Neural cell (in vitro differentiated cells): ENCODE measurements at regions not wholly inside any gene's neighbourhood (a gene's known extent, or its start where the extent isn't known, plus 50 kb on each side); places are given as distances from the start of the nearest gene placed in this dataset.
"Not testable (repeated sequence)": the region's sequence is repeated elsewhere in the genome, so short reads cannot be mapped to it uniquely, and the experiment has no call there.

ENCODE experiments used
- H2AFZ ChIP-seq: fragments of 200-600, 300-800 bp; sonication (generic), shearing (Covaris generic); 2 replicates; pipeline ENCODE4 v1.6.0; 2014; ENCODE audit warnings: low read depth, mild to moderate bottlenecking, antibody characterized with exemption, low read length, moderate library complexity
- H3F3A ChIP-seq: fragments of 200-600 bp; shearing (Covaris generic); 2 replicates; pipeline ENCODE4 v1.6.1; 2016; ENCODE audit warnings: mild to moderate bottlenecking, moderate library complexity, mixed read lengths, antibody characterized with exemption, low read length; ENCODE audit not compliant: insufficient read depth, poor library complexity, severe bottlenecking
- H3K27ac ChIP-seq: fragments of 200-600, 300-800 bp; sonication (generic), shearing (Covaris generic); 2 replicates; pipeline ENCODE4 v1.5.1; 2014; ENCODE audit warnings: mild to moderate bottlenecking, low read length, moderate library complexity
- H3K27me3 ChIP-seq: fragments of 300-800, 200-600 bp; sonication (generic), shearing (Covaris generic); 2 replicates; pipeline ENCODE4 v1.6.0; 2014; ENCODE audit warnings: mild to moderate bottlenecking, low read depth, low read length, moderate library complexity; ENCODE audit not compliant: insufficient read depth
- H3K36me3 ChIP-seq: fragments of 300-800, 200-600 bp; sonication (generic), shearing (Covaris generic); 2 replicates; pipeline ENCODE4 v1.5.1; 2014; ENCODE audit warnings: mild to moderate bottlenecking, antibody characterized with exemption, low read length, moderate library complexity; ENCODE audit not compliant: insufficient read depth
- H3K4me2 ChIP-seq: fragments of 300-800, 200-600 bp; sonication (generic), shearing (Covaris generic); 2 replicates; pipeline ENCODE4 v1.6.0; 2014; ENCODE audit warnings: mild to moderate bottlenecking, low read length
- H3K4me3 ChIP-seq: fragments of 300-800, 200-600 bp; sonication (generic), shearing (Covaris generic); 2 replicates; pipeline ENCODE4 v1.5.1; 2014; ENCODE audit warnings: mild to moderate bottlenecking, low read length, moderate library complexity
- H3K79me2 ChIP-seq: fragments of 200-600 bp; shearing (Covaris generic); replicated peaks from 2 replicates; pipeline ENCODE4 v1.6.0; 2014; ENCODE audit warnings: mild to moderate bottlenecking, low read length, moderate library complexity; ENCODE audit not compliant: insufficient read depth
- H3K9ac ChIP-seq: fragments of 300-800, 200-600 bp; sonication (generic), shearing (Covaris generic); 2 replicates; pipeline ENCODE4 v1.6.1; 2016; ENCODE audit warnings: mild to moderate bottlenecking, low read length, mixed read lengths
- H3K9me2 ChIP-seq: fragments of 200-600 bp; shearing (Covaris generic); 2 replicates; pipeline ENCODE4 v1.6.1; 2016; ENCODE audit warnings: mild to moderate bottlenecking, low read length, mixed read lengths; ENCODE audit not compliant: insufficient read depth
- H3K9me3 ChIP-seq: fragments of 200-600, 300-800 bp; sonication (generic), shearing (Covaris generic); 2 replicates; pipeline ENCODE4 v1.6.1; 2016; ENCODE audit warnings: mild to moderate bottlenecking, mixed run types, low read length, moderate library complexity, mixed read lengths
- H4K20me1 ChIP-seq: fragments of 200-600 bp; shearing (Covaris generic); 2 replicates; pipeline ENCODE4 v1.6.1; 2016; ENCODE audit warnings: mild to moderate bottlenecking, mixed run types; ENCODE audit not compliant: insufficient read depth
- EP300 ChIP-seq: fragments of 450-650 bp; conservative IDR thresholded peaks from 2 replicates; pipeline ENCODE4 v1.6.1; 2014; ENCODE audit warnings: antibody characterized with exemption, mild to moderate bottlenecking, moderate library complexity; ENCODE audit not compliant: poor library complexity, severe bottlenecking
- EZH2 ChIP-seq: fragments of 200-600, 300-800 bp; shearing (Covaris generic), sonication (generic); IDR thresholded peaks from 2 replicates; pipeline ENCODE4 v1.6.1; 2014; ENCODE audit warnings: antibody characterized with exemption, low read length, borderline replicate concordance, mild to moderate bottlenecking; ENCODE audit not compliant: insufficient read depth, poor library complexity, severe bottlenecking
- MXI1 ChIP-seq: fragments of 450-650 bp; conservative IDR thresholded peaks from 2 replicates; pipeline ENCODE4 v1.6.1; 2014; ENCODE audit warnings: antibody characterized with exemption, mild to moderate bottlenecking; ENCODE audit not compliant: poor library complexity, severe bottlenecking
- POLR2AphosphoS5 ChIP-seq: IDR thresholded peaks from 2 replicates; pipeline ENCODE4 v1.6.1; 2012
- RAD21 ChIP-seq: fragments of 450-650 bp; conservative IDR thresholded peaks from 2 replicates; pipeline ENCODE4 v1.6.1; 2014; ENCODE audit warnings: antibody characterized with exemption, mild to moderate bottlenecking, moderate library complexity
- SMC3 ChIP-seq: fragments of 450-650 bp; conservative IDR thresholded peaks from 2 replicates; pipeline ENCODE4 v1.6.1; 2014; ENCODE audit warnings: antibody characterized with exemption, mild to moderate bottlenecking, moderate library complexity; ENCODE audit not compliant: poor library complexity
- TAF1 ChIP-seq: IDR thresholded peaks from 2 replicates; pipeline ENCODE4 v1.6.1; 2012; ENCODE audit warnings: low read depth
- TF ChIP-seq, protein P1 (sequence below): IDR thresholded peaks from 2 replicates; pipeline ENCODE4 v1.6.1; 2012; ENCODE audit warnings: borderline replicate concordance
- TF ChIP-seq, protein P2 (sequence below): fragments of 450-650 bp; IDR thresholded peaks from 2 replicates; pipeline ENCODE4 v1.5.1; 2014; ENCODE audit warnings: antibody characterized with exemption, mild to moderate bottlenecking, moderate library complexity; ENCODE audit not compliant: poor library complexity, severe bottlenecking

DNA sequence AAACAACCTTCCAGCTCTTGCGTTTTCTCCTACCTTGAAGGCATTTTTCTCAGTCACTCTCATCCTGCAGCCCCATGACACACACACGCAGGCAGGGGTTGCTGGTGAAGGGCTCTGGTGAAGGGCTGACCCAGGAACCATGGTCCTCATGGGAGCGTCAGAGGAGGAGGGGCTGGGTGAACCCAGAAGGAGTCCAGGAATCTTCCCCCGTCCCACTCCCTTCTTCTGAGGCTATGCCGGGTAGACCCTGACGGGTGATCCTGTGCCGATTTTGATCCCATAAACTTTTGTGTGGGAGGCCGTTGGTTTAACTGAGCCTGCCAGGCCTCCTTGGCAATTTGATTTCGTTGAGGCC is 278.4 kb upstream of the FOXF1 start:
- TF ChIP-seq, protein P1, sequence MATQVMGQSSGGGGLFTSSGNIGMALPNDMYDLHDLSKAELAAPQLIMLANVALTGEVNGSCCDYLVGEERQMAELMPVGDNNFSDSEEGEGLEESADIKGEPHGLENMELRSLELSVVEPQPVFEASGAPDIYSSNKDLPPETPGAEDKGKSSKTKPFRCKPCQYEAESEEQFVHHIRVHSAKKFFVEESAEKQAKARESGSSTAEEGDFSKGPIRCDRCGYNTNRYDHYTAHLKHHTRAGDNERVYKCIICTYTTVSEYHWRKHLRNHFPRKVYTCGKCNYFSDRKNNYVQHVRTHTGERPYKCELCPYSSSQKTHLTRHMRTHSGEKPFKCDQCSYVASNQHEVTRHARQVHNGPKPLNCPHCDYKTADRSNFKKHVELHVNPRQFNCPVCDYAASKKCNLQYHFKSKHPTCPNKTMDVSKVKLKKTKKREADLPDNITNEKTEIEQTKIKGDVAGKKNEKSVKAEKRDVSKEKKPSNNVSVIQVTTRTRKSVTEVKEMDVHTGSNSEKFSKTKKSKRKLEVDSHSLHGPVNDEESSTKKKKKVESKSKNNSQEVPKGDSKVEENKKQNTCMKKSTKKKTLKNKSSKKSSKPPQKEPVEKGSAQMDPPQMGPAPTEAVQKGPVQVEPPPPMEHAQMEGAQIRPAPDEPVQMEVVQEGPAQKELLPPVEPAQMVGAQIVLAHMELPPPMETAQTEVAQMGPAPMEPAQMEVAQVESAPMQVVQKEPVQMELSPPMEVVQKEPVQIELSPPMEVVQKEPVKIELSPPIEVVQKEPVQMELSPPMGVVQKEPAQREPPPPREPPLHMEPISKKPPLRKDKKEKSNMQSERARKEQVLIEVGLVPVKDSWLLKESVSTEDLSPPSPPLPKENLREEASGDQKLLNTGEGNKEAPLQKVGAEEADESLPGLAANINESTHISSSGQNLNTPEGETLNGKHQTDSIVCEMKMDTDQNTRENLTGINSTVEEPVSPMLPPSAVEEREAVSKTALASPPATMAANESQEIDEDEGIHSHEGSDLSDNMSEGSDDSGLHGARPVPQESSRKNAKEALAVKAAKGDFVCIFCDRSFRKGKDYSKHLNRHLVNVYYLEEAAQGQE = no peak
- TF ChIP-seq TAF1 (no peak), EP300 (no peak), EZH2 (no peak)
- Histone ChIP-seq H3K4me3 (no peak overlapping the region), H3K27me3 (no peaks in the 10 kb centered on the region), H3K27ac (no peak overlapping the region), H3K9me3 (no peaks in the 10 kb centered on the region), H3K9ac (no peak overlapping the region), H3K4me2 (no peak overlapping the region), H3F3A (no peaks in the 10 kb centered on the region), H3K79me2 (no peaks in the 10 kb centered on the region), H4K20me1 (no peaks in the 10 kb centered on the region), H2AFZ (no peak overlapping the region), H3K36me3 (no peaks in the 10 kb centered on the region), H3K9me2 (no peaks in the 10 kb centered on the region)

DNA sequence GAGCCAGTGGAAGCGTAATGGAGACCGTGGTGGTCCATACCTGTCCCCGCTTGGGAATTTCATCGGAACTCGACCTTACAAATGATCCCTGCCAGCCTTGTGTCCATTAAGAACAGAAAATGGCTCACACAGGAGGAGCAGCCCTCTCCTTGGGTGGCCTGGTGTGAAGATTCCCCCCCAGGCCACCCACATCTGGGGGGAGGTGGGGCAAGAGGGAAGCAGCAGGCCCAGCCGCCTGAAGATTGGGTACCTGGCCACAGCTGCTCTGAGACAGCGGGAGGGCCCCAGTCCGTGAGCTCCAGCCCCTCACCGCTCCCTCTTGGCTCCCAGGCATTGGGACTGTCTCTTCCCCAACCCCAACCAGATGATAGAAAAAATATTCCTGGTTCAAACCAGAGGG is 277.8 kb upstream of the FOXF1 start:
- Histone ChIP-seq H3K9ac (no peak overlapping the region), H3K9me3 (no peaks in the 10 kb centered on the region), H3F3A (no peaks in the 10 kb centered on the region), H3K79me2 (no peaks in the 10 kb centered on the region), H3K27me3 (no peaks in the 10 kb centered on the region), H3K4me2 (no peak overlapping the region), H2AFZ (no peak overlapping the region), H4K20me1 (no peaks in the 10 kb centered on the region), H3K4me3 (no peak overlapping the region), H3K9me2 (no peaks in the 10 kb centered on the region), H3K27ac (no peak overlapping the region), H3K36me3 (no peaks in the 10 kb centered on the region)
- TF ChIP-seq, protein P2, sequence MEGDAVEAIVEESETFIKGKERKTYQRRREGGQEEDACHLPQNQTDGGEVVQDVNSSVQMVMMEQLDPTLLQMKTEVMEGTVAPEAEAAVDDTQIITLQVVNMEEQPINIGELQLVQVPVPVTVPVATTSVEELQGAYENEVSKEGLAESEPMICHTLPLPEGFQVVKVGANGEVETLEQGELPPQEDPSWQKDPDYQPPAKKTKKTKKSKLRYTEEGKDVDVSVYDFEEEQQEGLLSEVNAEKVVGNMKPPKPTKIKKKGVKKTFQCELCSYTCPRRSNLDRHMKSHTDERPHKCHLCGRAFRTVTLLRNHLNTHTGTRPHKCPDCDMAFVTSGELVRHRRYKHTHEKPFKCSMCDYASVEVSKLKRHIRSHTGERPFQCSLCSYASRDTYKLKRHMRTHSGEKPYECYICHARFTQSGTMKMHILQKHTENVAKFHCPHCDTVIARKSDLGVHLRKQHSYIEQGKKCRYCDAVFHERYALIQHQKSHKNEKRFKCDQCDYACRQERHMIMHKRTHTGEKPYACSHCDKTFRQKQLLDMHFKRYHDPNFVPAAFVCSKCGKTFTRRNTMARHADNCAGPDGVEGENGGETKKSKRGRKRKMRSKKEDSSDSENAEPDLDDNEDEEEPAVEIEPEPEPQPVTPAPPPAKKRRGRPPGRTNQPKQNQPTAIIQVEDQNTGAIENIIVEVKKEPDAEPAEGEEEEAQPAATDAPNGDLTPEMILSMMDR = no peak
- no peak for TF ChIP-seq POLR2AphosphoS5
- TF ChIP-seq, protein P1 = no peak
- no peak for TF ChIP-seq EZH2
- no peak for TF ChIP-seq SMC3
- TF ChIP-seq TAF1 = no peak
- no peak for TF ChIP-seq EP300
- no peak for TF ChIP-seq RAD21
- TF ChIP-seq MXI1 = no peak

DNA sequence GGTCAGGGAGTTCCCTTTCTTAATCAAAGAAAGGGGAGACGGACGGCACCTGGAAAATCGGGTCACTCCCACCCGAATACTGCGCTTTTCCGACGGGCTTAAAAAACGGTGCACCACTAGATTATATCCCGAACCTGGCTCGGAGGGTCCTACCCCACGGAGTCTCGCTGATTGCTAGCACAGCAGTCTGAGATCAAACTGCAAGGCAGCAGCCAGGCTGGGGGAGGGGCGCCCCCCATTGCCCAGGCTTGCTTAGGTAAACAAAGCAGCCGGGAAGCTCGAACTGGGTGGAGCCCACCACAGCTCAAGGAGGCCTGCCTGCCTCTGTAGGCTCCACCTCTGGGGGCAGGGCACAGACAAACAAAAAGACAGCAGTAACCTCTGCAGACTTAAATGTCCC is 276.8 kb upstream of the FOXF1 start:
- H3K4me3 ChIP-seq, H3K36me3 ChIP-seq, H3K79me2 ChIP-seq: not testable (repeated sequence)

More for the DNA sequence above, 276.8 kb upstream of the FOXF1 start:
- H3K9me3 ChIP-seq, H3K27me3 ChIP-seq, H3K9me2 ChIP-seq, H3K9ac ChIP-seq, H3K4me2 ChIP-seq, H3K27ac ChIP-seq, H3F3A ChIP-seq, H2AFZ ChIP-seq, H4K20me1 ChIP-seq: not testable (repeated sequence)
